Pancreas (tissue), 10 donors: ENCODE measurements at regions not wholly inside any gene's neighbourhood (a gene's known extent, or its start where the extent isn't known, plus 50 kb on each side); places are given as distances from the start of the nearest gene placed in this dataset.
A peak's percentile ranks its signal among the peaks of the same experiment; 100 is the strongest.
"Not testable (repeated sequence)": the region's sequence is repeated elsewhere in the genome, so short reads cannot be mapped to it uniquely, and the experiment has no call there.

Experiments used
- ATAC-seq, 4 donors: fragments of 200-7000 bp; cut with Tn5 transposase; one replicate each; pipeline versions ENCODE4 v1.8.0 to v1.9.1; 2020; ENCODE audit warnings: mild to moderate bottlenecking in 4 of 4, moderate library complexity in 4 of 4
- DNase-seq, 6 donors: peaks; one replicate each; pipeline ENCODE4 v3.0.0-alpha.2; 2020
- FAIRE-seq: peaks from 2 replicates; lab custom pipeline; 2012; peaks lifted over from hg19 to GRCh38; lab: Jason Lieb, UNC
- H3K27ac ChIP-seq, 4 donors: fragments of 200-600 bp; sonication (generic); 1 replicate in 3 of 4; 2 replicates in 1 of 4; pipeline versions ENCODE4 v1.5.0 to v1.8.0; 2020
- H3K27me3 ChIP-seq, 4 donors: fragments of 200-600 bp; one replicate each; pipeline ENCODE4 v1.8.0; 2021
- H3K36me3 ChIP-seq, 3 donors: fragments of 200-600 bp; sonication (generic) in 1 of 3; one replicate each; pipeline versions ENCODE4 v1.5.0 to v1.8.0; 2020 to 2021
- H3K4me1 ChIP-seq, 3 donors: fragments of 200-600 bp; one replicate each; pipeline ENCODE4 v1.8.0; 2021
- H3K4me3 ChIP-seq, 4 donors: fragments of 200-600 bp; sonication (generic) in 2 of 4; one replicate each; pipeline versions ENCODE4 v1.5.0 to v1.8.0; 2020 to 2021
- H3K9me3 ChIP-seq, 4 donors: fragments of 200-600 bp; one replicate each; pipeline ENCODE4 v1.8.0; 2021
- WGBS, 2 donors: extraction: QIAGEN DNeasy Blood & Tissue Kit; methylation state at CpG; one replicate each; pipeline ENCODE4 v1.1.7; 2013; 5-methylcytosine and 5-hydroxymethylcytosine counted together
- intact Hi-C, 3 donors: fragments of 100-400 bp; cut with DNase I; formaldehyde crosslinking; loops; one replicate each; pipeline versions ENCODE4 v1.11.1 to v1.14.2; 2022
- TF ChIP-seq, protein P1 (sequence below), 4 donors: fragments of 200-600 bp; sonication (generic) in 3 of 4; IDR thresholded peaks; one replicate each; pipeline versions ENCODE4 v1.5.0 to v1.8.0; 2021; ENCODE audit warnings: antibody characterized with exemption in 4 of 4
- donor health status: healthy with polysubstance abuse.
- donor health status: DM: no; HTN: no; CAD: no; lungs with moderate emphysema.
- donor health status: DM: no; HTN: no; CAD: no.
- donor health status: control.
- donor health status: control.
- donor health status: Bipolar disorder and iron deficiency.
- donor health status: DM: yes; HTN: yes; CAD: no.
- donor health status: DM: no; HTN: no; CAD: no.
- donor health status: DM: no; HTN: no; CAD: no.
- donor health status: DM: yes; HTN: yes; CAD: no.

DNA sequence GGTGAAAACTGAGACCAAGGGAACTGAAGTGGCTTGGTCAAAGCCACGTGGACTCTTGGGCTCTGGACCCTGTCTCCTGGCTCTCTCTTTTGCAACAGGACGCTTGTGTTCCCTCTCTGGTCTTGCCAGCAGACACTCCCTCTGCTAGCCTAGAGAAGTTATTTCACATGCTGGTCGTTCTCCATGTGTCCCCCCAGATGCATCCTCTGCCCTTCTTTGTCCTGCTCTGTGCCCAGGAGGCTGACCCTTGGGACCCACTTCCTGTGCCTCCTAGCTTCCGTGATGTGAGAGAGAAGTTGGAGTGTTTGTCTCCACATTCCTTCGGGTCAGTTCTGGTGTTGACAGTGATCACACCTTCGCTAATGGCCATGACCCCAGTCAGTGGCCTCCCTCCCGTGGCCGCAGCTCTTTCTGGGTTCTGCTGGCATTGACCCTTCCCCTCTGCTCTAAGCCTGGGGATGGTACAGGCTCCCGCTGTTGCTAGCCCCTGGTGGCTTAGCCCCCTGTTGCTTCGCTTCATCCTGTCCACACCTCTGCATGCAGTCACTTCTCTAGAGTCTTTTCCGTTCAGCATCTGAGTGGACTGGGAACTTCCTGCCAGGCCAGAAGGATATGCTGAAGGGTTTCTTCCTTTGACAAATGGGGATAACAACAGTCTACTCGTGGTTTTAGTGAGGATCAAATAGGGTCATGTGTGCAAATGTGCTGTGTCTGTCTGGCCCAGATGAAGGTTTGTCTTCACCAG, 70.1 kb upstream of the BMP2 start:
- ATAC-seq, result no peak
- no peak for FAIRE-seq
- whole genome bisulfite sequencing, 2 donors, result 83 to 85% methylated on average over 12 of the region's 12 CpGs

DNA sequence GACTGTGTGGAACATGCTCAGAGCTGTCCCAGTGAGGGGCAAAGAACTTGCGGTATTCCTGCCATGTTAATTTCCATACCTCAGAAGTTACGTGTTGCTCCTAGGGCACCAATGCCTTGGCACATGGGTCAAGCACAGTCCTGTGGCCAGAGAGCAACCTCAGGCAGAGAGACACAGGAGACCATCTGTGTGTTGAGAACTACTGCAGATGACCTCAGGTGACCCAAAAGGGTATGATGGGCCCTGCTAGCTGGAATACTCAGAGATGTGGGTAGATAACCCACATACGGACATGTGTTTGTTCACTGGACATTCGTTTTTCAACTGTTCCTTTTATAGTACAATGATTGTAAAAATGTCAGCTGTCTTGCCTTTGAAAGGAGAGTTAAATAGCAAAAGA, 71.5 kb upstream of the BMP2 start:
- Histone ChIP-seq H3K4me1 (peaks cover 0 to 7% (median 0%) of the 10 kb centered on the region in 3 donors), H3K4me3 (no peak overlapping the region), H3K27me3 (no peaks in the 10 kb centered on the region), H3K27ac (no peak overlapping the region), H3K36me3 (no peaks in the 10 kb centered on the region), H3K9me3 (no peaks in the 10 kb centered on the region)
- intact Hi-C loops, result no loop called here
- DNase-seq (no peak), FAIRE-seq (no peak), ATAC-seq (no peak)
- 79% methylated on average over 4 of the region's 4 CpGs for WGBS, 2 donors
- TF ChIP-seq, protein P1, sequence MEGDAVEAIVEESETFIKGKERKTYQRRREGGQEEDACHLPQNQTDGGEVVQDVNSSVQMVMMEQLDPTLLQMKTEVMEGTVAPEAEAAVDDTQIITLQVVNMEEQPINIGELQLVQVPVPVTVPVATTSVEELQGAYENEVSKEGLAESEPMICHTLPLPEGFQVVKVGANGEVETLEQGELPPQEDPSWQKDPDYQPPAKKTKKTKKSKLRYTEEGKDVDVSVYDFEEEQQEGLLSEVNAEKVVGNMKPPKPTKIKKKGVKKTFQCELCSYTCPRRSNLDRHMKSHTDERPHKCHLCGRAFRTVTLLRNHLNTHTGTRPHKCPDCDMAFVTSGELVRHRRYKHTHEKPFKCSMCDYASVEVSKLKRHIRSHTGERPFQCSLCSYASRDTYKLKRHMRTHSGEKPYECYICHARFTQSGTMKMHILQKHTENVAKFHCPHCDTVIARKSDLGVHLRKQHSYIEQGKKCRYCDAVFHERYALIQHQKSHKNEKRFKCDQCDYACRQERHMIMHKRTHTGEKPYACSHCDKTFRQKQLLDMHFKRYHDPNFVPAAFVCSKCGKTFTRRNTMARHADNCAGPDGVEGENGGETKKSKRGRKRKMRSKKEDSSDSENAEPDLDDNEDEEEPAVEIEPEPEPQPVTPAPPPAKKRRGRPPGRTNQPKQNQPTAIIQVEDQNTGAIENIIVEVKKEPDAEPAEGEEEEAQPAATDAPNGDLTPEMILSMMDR (IDR thresholded peaks at IDR 0.05), result no peak

More for the DNA sequence above, 70.1 kb upstream of the BMP2 start:
- peaks cover 5 to 14% (median 8%) of the 10 kb centered on the region in 3 donors for H3K4me1 ChIP-seq
- H3K27ac ChIP-seq, result peak overlapping the region in 2 of 4 donors; percentile 17 to 39
- DNase-seq, result no peak
- no peak overlapping the region for H3K4me3 ChIP-seq
- no peaks in the 10 kb centered on the region for H3K9me3 ChIP-seq
- H3K36me3 ChIP-seq, result no peaks in the 10 kb centered on the region
- TF ChIP-seq, protein P1 (IDR thresholded peaks at IDR 0.05), result no peak
- no peaks in the 10 kb centered on the region for H3K27me3 ChIP-seq
- intact Hi-C loops, result no loop called here

DNA sequence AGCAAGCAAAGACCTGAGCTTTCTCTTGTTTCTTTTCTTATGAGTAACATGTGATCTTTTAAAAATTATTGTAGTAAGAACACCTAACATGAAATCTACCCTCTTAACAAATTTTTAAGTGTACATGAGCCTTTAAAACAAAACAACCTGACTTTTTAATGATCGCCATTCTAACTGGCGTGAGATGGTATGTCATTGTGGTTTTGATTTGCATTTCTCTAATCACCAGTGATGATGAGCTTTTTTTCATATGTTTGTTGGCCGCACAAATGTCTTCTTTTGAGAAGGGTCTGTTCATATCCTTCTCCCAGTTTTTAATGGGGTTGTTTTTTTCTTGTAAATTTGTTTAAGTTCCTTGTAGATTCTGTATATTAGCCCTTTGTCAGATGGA, 73.7 kb upstream of the BMP2 start:
- H3K27me3 ChIP-seq, H3K4me1 ChIP-seq, H3K27ac ChIP-seq, H3K36me3 ChIP-seq, FAIRE-seq, DNase-seq, ATAC-seq, intact Hi-C loops, H3K4me3 ChIP-seq, H3K9me3 ChIP-seq: not testable (repeated sequence)
- WGBS, 2 donors, result 97 to 99% methylated on average over 3 of the region's 3 CpGs

DNA sequence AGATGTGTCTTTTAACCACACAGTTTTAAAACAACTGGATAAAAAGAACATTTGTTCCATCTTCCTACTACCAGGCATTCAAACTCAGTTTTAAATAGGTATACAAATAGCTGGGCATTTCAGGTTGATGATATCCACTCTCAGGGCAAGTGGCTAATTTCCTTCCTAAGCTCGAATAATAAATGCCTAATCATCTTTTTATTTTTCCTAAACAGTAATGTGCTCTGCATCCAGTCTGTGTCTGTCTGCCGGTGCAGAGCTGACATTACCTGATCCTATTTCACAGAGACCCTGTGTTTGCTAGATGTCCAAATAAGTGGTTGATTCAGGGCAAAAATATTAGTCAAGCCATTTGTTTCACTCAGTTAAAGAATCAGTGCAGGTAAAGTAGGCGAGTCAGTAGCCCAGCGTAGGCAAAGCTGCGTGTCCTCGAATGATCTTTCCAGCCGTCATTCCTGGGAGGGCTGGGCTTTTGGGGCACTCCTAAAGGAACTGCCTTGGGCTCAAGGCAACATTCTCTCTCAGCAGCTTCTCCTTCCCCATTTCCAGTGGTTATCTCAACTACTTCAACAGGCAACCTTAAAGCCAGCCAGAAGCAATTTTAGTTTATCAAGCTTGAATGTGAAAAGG, 74.2 kb upstream of the BMP2 start:
- no peaks in the 10 kb centered on the region for H3K27me3 ChIP-seq
- no peak overlapping the region for H3K4me3 ChIP-seq
- peaks cover 0 to 4% (median 0%) of the 10 kb centered on the region in 3 donors for H3K4me1 ChIP-seq
- DNase-seq (no peak), FAIRE-seq (no peak), ATAC-seq (peak in 2 of 4 donors; percentile 41 to 69)
- H3K36me3 ChIP-seq, result no peaks in the 10 kb centered on the region
- TF ChIP-seq, protein P1 (IDR thresholded peaks at IDR 0.05), result no peak
- H3K27ac ChIP-seq, result no peak overlapping the region
- intact Hi-C loops, result no loop called here
- H3K9me3 ChIP-seq, result no peaks in the 10 kb centered on the region
- 38 to 44% methylated on average over 7 of the region's 7 CpGs for WGBS, 2 donors

DNA sequence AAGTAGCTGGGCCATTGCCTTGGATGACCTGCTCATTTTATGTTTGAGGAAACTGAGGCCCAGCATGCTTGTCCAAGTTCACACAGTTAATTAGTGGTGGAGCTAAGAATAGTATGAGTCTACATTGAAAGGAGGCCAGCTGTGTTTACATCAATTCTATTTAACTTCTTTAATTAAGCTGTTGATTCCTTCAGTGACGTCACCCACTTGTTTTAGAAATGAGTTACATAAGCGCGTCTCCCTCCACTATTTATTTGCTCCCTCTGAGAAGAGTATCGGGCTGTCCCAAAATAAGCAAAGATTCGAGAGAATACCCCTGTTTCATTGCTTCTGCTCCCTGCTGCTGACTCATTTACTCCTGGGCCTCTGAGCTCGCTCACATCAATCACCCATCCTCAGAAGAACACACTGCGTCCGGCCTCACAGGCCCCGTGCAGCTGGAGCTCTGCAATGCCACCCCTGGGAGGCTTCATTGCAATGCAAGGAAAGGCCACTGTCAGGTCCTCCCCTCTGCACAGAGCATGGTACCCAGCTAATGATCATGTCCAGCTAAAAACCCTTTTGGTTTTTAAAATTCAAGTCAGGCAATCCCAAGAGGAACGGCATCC, 74.8 kb upstream of the BMP2 start:
- H3K4me1 ChIP-seq, result peaks cover 0 to 4% (median 0%) of the 10 kb centered on the region in 3 donors
- FAIRE-seq, result no peak
- DNase-seq, result no peak
- no peak overlapping the region for H3K4me3 ChIP-seq
- WGBS, 2 donors, result 80 to 83% methylated on average over 10 of the region's 10 CpGs
- no peaks in the 10 kb centered on the region for H3K27me3 ChIP-seq
- peak in 2 of 4 donors; percentile 22 to 37 for ATAC-seq
- intact Hi-C loops, result no loop called here
- H3K9me3 ChIP-seq, result no peaks in the 10 kb centered on the region
- TF ChIP-seq, protein P1 (IDR thresholded peaks at IDR 0.05), result no peak
- no peak overlapping the region for H3K27ac ChIP-seq
- H3K36me3 ChIP-seq, result no peaks in the 10 kb centered on the region
